Mesenchymal stem cell (in vitro differentiated cells and primary cell): ENCODE measurements at regions not wholly inside any gene's neighbourhood (a gene's known extent, or its start where the extent isn't known, plus 50 kb on each side); places are given as distances from the start of the nearest gene placed in this dataset.

Experiments
- DNase-seq: peaks from one replicate; pipeline ENCODE4 v3.0.0-alpha.2; 2013
- H2AFZ ChIP-seq: one replicate; pipeline ENCODE4 v1.6.1; 2013; ENCODE audit warnings: low read depth, mild to moderate bottlenecking, control low read depth, inconsistent platforms, low read length, moderate library complexity
- H2AK5ac ChIP-seq: 2 replicates; pipeline ENCODE4 v1.6.1; 2013; ENCODE audit warnings: low read length, moderate library complexity, mild to moderate bottlenecking, inconsistent platforms; ENCODE audit not compliant: severe bottlenecking
- H2BK120ac ChIP-seq: one replicate; pipeline ENCODE4 v1.6.1; 2013; ENCODE audit warnings: low read depth, mild to moderate bottlenecking, inconsistent platforms, low read length, moderate library complexity
- H2BK12ac ChIP-seq, 2 experiments: one replicate each; pipeline ENCODE4 v1.6.1; 2013; ENCODE audit warnings: inconsistent platforms in 2 of 2, low read length in 2 of 2, mild to moderate bottlenecking in 2 of 2, moderate library complexity in 2 of 2, control low read depth in 1 of 2
- H2BK15ac ChIP-seq: one replicate; pipeline ENCODE4 v1.6.1; 2013; ENCODE audit warnings: mild to moderate bottlenecking, low read depth, inconsistent platforms; ENCODE audit not compliant: poor library complexity, severe bottlenecking
- H2BK5ac ChIP-seq: 2 replicates; pipeline ENCODE4 v1.6.1; 2013; ENCODE audit warnings: low read depth, mild to moderate bottlenecking, low read length, control low read depth, inconsistent platforms; ENCODE audit not compliant: poor library complexity, severe bottlenecking
- H3K14ac ChIP-seq, 2 experiments: one replicate each; pipeline ENCODE4 v1.6.1; 2013; ENCODE audit warnings: inconsistent platforms in 2 of 2, low read length in 2 of 2, control low read depth in 1 of 2, mild to moderate bottlenecking in 1 of 2, moderate library complexity in 1 of 2
- H3K18ac ChIP-seq, 2 experiments: one replicate each; pipeline ENCODE4 v1.6.1; 2013; ENCODE audit warnings: inconsistent platforms in 2 of 2, low read length in 2 of 2, control low read depth in 1 of 2, low read depth in 1 of 2, mild to moderate bottlenecking in 1 of 2
- H3K23ac ChIP-seq, 2 experiments: one replicate each; pipeline ENCODE4 v1.6.1; 2013; ENCODE audit warnings: inconsistent platforms in 2 of 2, low read length in 2 of 2, mild to moderate bottlenecking in 2 of 2, moderate library complexity in 2 of 2, control low read depth in 1 of 2
- H3K27ac ChIP-seq: 2 replicates; pipeline ENCODE4 v1.5.1; 2013; ENCODE audit warnings: mild to moderate bottlenecking, moderate library complexity, low read length, control low read depth, inconsistent platforms; ENCODE audit not compliant: poor library complexity, severe bottlenecking
- H3K27me3 ChIP-seq, 2 experiments: 2 replicates each; pipeline versions ENCODE4 v1.6.1 to v1.7.0; 2013; ENCODE audit warnings: low read length in 2 of 2, mild to moderate bottlenecking in 2 of 2, moderate library complexity in 2 of 2, control low read depth in 1 of 2, inconsistent platforms in 1 of 2; ENCODE audit not compliant: control insufficient read depth in 1 of 2, insufficient read depth in 1 of 2
- H3K36me3 ChIP-seq, 2 experiments: 2 replicates each; pipeline versions ENCODE4 v1.6.1 to v1.7.0; 2013; ENCODE audit warnings: low read length in 2 of 2, control low read depth in 1 of 2, inconsistent platforms in 1 of 2, low read depth in 1 of 2, mild to moderate bottlenecking in 1 of 2; ENCODE audit not compliant: insufficient read depth in 2 of 2, control insufficient read depth in 1 of 2
- H3K4ac ChIP-seq, 2 experiments: one replicate each; pipeline ENCODE4 v1.6.1; 2013; ENCODE audit warnings: inconsistent platforms in 2 of 2, low read length in 2 of 2, mild to moderate bottlenecking in 2 of 2, moderate library complexity in 2 of 2, control low read depth in 1 of 2, low read depth in 1 of 2
- H3K4me1 ChIP-seq: 2 replicates; pipeline ENCODE4 v1.6.1; 2013; ENCODE audit warnings: low read depth, low read length, control low read depth; ENCODE audit not compliant: control insufficient read depth, insufficient read depth
- H3K4me2 ChIP-seq: 2 replicates; pipeline ENCODE4 v1.6.1; 2013; ENCODE audit warnings: low read length, mild to moderate bottlenecking, inconsistent platforms; ENCODE audit not compliant: poor library complexity, severe bottlenecking
- H3K4me3 ChIP-seq, 2 experiments: 2 replicates each; pipeline versions ENCODE4 v1.5.1 to v1.7.0; 2013; ENCODE audit warnings: low read length in 2 of 2, mild to moderate bottlenecking in 2 of 2, control low read depth in 1 of 2, low read depth in 1 of 2; ENCODE audit not compliant: insufficient read depth in 1 of 2
- H3K79me1 ChIP-seq: replicated peaks from 2 replicates; pipeline ENCODE4 v1.6.1; 2013; ENCODE audit warnings: mild to moderate bottlenecking, control low read depth, low read length, inconsistent platforms; ENCODE audit not compliant: poor library complexity, severe bottlenecking
- H3K9ac ChIP-seq: 2 replicates; pipeline ENCODE4 v1.7.0; 2013; ENCODE audit warnings: mild to moderate bottlenecking, low read length, moderate library complexity
- H3K9me3 ChIP-seq: 2 replicates; pipeline ENCODE4 v1.7.0; 2013; ENCODE audit warnings: mild to moderate bottlenecking, low read length; ENCODE audit not compliant: control insufficient read depth
- H4K8ac ChIP-seq: one replicate; pipeline ENCODE4 v1.6.1; 2013; ENCODE audit warnings: inconsistent platforms, mild to moderate bottlenecking, low read length, moderate library complexity
- H4K91ac ChIP-seq: one replicate; pipeline ENCODE4 v1.6.1; 2013; ENCODE audit warnings: mild to moderate bottlenecking, low read length, inconsistent platforms
- WGBS: methylation state at CpG from one replicate; pipeline ENCODE4 v1.1.7; 2013; ENCODE audit warnings: mixed read lengths; 5-methylcytosine and 5-hydroxymethylcytosine counted together

DNA sequence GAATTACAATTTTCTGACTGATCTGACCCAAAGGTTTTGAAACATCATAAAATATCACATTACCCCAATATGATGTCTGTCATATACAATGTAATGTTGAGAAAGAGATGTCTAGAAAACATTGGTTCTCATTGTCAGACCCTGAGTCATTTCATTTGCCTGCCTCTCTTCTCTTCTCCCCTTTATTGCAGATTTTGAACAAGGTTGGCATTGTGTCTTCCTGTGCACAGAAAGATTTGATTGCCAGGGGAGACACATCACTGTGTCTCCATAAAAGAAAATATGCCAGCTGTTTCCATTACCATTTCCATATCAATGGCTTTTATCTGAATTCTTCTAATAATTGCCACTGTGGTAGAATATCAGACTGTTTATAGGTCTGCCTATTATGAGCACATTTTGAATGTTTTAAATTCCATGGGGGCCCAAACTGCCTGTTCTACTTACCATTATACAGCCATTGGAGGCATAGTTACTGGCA lies 65.6 kb downstream of the IFI44 start:
- H4K91ac ChIP-seq, result no peak overlapping the region
- no peak overlapping the region for H3K4ac ChIP-seq
- H4K8ac ChIP-seq, result no peak overlapping the region
- H3K9ac ChIP-seq, result no peak overlapping the region
- H3K36me3 ChIP-seq, result no peaks in the 10 kb centered on the region
- H2BK5ac ChIP-seq, result no peak overlapping the region
- H2AFZ ChIP-seq, result no peak overlapping the region
- H3K4me1 ChIP-seq, result no peaks in the 10 kb centered on the region
- H3K9me3 ChIP-seq, result no peaks in the 10 kb centered on the region
- no peak overlapping the region for H3K27ac ChIP-seq
- DNase-seq, result no peak
- no peak overlapping the region for H2BK15ac ChIP-seq
- H3K18ac ChIP-seq, result no peak overlapping the region
- no peak overlapping the region for H3K23ac ChIP-seq
- H3K79me1 ChIP-seq, result no peaks in the 10 kb centered on the region
- no peak overlapping the region for H2BK12ac ChIP-seq
- no peak overlapping the region for H3K4me2 ChIP-seq
- no peaks in the 10 kb centered on the region for H3K27me3 ChIP-seq
- no peak overlapping the region for H3K14ac ChIP-seq
- no peak overlapping the region for H3K4me3 ChIP-seq
- no peak overlapping the region for H2AK5ac ChIP-seq
- H2BK120ac ChIP-seq, result no peak overlapping the region

DNA sequence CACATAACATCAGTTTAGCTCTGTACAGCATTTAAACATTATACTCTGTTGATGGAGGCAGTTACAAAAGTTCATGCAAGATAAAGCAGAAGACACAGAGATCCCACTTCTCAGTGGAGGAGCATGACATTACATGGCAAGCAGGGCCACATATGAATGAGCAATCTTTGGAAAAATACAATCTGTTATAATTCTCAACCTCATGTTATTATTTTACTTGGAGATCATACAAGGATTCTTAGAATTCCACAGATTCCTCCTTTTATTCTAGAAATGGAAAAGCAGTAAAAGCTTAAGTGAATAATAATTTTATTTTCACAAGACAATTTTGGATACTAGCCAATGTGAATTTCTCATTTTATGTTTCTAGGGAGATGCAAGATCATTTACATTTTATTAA lies 66.6 kb downstream of the IFI44 start:
- Histone ChIP-seq H3K36me3 (no peaks in the 10 kb centered on the region), H3K4me2 (no peak overlapping the region), H3K9ac (no peak overlapping the region), H2AFZ (no peak overlapping the region), H2BK15ac (no peak overlapping the region), H3K18ac (no peak overlapping the region), H2BK5ac (no peak overlapping the region), H3K14ac (no peak overlapping the region), H3K4me1 (no peaks in the 10 kb centered on the region), H3K79me1 (no peaks in the 10 kb centered on the region), H3K27ac (peak overlapping the region; percentile 71), H2AK5ac (no peak overlapping the region), H3K23ac (no peak overlapping the region), H4K8ac (no peak overlapping the region), H3K4me3 (no peak overlapping the region), H4K91ac (no peak overlapping the region), H3K9me3 (peaks cover 4% of the 10 kb centered on the region), H3K27me3 (no peaks in the 10 kb centered on the region), H2BK120ac (no peak overlapping the region), H3K4ac (no peak overlapping the region), H2BK12ac (no peak overlapping the region)
- no peak for DNase-seq

DNA sequence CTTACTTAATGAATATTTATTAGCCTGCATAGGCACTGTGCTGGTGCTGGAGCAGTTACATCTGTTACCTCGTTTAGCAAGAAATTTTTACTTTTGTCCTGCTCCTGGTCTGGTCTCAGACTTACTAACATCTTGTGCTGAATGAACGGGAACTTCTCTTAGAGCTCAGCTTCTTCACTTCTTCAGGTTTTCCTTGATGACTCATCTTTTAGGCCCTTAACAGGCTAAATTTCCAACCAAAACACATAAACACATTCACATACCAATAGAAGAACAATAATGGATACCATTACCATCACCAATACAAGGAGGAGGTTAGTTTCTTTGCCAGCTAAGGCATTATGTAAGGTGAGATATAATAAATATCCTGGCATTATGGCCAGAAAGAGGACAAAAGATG lies 68.9 kb downstream of the IFI44 start:
- no peak overlapping the region for H4K91ac ChIP-seq
- no peak overlapping the region for H3K14ac ChIP-seq
- no peak overlapping the region for H3K23ac ChIP-seq
- H3K9ac ChIP-seq, result no peak overlapping the region
- H2BK5ac ChIP-seq, result no peak overlapping the region
- H3K4me1 ChIP-seq, result peaks cover 2% of the 10 kb centered on the region
- no peaks in the 10 kb centered on the region for H3K79me1 ChIP-seq
- no peak overlapping the region for H3K4me3 ChIP-seq
- H4K8ac ChIP-seq, result no peak overlapping the region
- no peak overlapping the region for H2BK120ac ChIP-seq
- 37% methylated on average over 2 of the region's 2 CpGs for WGBS
- H3K18ac ChIP-seq, result no peak overlapping the region
- H3K36me3 ChIP-seq, result no peaks in the 10 kb centered on the region
- no peak overlapping the region for H2AK5ac ChIP-seq
- H3K4ac ChIP-seq, result no peak overlapping the region
- no peak overlapping the region for H2BK12ac ChIP-seq
- H2BK15ac ChIP-seq, result no peak overlapping the region
- H3K27me3 ChIP-seq, result no peaks in the 10 kb centered on the region
- peaks cover 5% of the 10 kb centered on the region for H3K9me3 ChIP-seq
- peak overlapping the region; percentile 56 for H3K27ac ChIP-seq
- DNase-seq, result peak; percentile 26
- no peak overlapping the region for H2AFZ ChIP-seq
- no peak overlapping the region for H3K4me2 ChIP-seq

DNA sequence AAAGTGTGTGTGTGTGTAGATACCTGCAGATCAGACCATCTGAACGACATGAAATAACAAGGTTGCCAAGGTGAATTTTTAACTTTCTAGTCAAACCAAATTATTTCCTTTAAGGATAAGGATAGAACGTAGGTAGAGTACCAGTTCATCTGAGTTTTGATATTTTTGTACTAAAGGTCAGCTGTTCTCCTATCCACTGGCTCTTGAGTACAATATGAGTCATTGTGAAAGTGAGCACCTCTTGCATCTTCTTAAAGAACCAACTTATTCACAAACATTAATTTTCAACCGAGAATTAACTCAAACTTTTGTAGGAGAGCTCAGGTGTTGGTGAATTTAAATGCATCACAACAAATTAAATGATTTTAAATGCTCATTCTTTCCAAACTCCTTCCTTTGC lies 71.5 kb downstream of the IFI44 start:
- Histone ChIP-seq H3K4ac (no peak overlapping the region), H3K23ac (no peak overlapping the region), H3K9me3 (peaks cover 5% of the 10 kb centered on the region), H3K79me1 (no peaks in the 10 kb centered on the region), H2BK120ac (no peak overlapping the region), H2BK5ac (no peak overlapping the region), H3K27me3 (no peaks in the 10 kb centered on the region), H4K91ac (no peak overlapping the region), H2BK12ac (no peak overlapping the region), H3K18ac (no peak overlapping the region), H3K4me2 (no peak overlapping the region), H2BK15ac (no peak overlapping the region), H4K8ac (no peak overlapping the region), H3K27ac (no peak overlapping the region), H2AFZ (no peak overlapping the region), H3K4me3 (no peak overlapping the region), H3K4me1 (peaks cover 2% of the 10 kb centered on the region), H3K14ac (no peak overlapping the region), H3K9ac (no peak overlapping the region), H3K36me3 (no peaks in the 10 kb centered on the region), H2AK5ac (no peak overlapping the region)
- no peak for DNase-seq
- WGBS, result 86% methylated on average over 1 of the region's 3 CpGs
